Right lobe of liver (tissue), 4 donors: ENCODE measurements at regions not wholly inside any gene's neighbourhood (a gene's known extent, or its start where the extent isn't known, plus 50 kb on each side); places are given as distances from the start of the nearest gene placed in this dataset.

Experiments used
- CTCF ChIP-seq, 4 donors: fragments of 200-600 bp in 3 of 4; fragments of 450-650 bp in 1 of 4; IDR thresholded peaks; one replicate each; pipeline versions ENCODE4 v1.5.1 to v1.8.0; 2016 to 2022; ENCODE audit warnings: antibody characterized with exemption in 4 of 4, mild to moderate bottlenecking in 2 of 4
- POLR2A ChIP-seq: fragments of 450-650 bp; IDR thresholded peaks from one replicate; pipeline ENCODE4 v1.6.1; 2017; ENCODE audit warnings: antibody characterized with exemption, mild to moderate bottlenecking
- donor health status: DM: no; HTN: no; CAD: no.
- donor health status: DM: no; HTN: no; CAD: no.
- donor health status: DM: no; HTN: yes; CAD: no.

GRCh38 chr5:146945617-146946084 lies 67.1 kb upstream of the PPP2R2B start:
- TF ChIP-seq POLR2A (no peak), CTCF (IDR thresholded peaks at IDR 0.05) (no peak)
